ENCODE measurements at regions not wholly inside any gene's neighbourhood (a gene's known extent, or its start where the extent isn't known, plus 50 kb on each side); places are given as distances from the start of the nearest gene placed in this dataset.

DNA sequence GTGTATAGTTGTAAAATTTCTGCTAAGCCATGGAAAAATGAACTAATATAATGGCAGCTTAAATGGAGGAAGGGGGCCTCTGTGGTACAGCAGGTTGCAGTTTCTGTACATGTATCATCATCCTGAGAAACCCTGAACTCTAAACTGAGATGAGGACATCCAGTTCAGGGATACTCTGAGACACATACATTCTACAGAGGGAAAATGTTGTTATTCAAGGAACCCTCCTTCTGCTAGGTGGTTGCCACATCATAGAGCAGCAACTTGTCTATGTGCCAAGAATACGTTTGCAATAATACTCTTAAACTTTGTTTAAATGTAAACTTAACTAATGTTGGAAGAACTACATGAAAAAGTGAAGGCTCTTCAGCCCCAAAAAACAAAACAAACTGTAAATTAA, 1310.8 kb upstream of the WWC1 start:
- DNase-seq (ENCODE audit: low spot score), result no peak

DNA sequence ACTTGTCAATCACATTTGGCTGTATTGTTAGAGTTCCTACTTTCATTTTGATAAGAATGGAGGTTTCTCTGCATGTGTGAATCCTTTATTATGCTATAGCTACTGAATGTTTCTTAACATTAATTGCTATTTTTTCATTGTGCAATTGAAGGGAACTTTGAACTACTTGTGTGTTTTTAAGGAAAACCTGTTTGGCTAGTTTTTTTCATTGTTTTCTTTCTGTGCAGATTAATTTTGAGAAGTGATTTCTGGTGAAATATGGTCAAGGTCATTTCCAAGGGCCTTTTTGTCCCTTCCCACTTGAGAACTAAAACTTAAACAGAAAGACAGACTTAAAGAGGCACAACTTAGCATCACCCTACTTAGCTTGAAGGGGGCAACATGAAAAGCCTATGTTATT, 1309.2 kb upstream of the WWC1 start:
- DNase-seq (ENCODE audit: low spot score), result no peak

DNA sequence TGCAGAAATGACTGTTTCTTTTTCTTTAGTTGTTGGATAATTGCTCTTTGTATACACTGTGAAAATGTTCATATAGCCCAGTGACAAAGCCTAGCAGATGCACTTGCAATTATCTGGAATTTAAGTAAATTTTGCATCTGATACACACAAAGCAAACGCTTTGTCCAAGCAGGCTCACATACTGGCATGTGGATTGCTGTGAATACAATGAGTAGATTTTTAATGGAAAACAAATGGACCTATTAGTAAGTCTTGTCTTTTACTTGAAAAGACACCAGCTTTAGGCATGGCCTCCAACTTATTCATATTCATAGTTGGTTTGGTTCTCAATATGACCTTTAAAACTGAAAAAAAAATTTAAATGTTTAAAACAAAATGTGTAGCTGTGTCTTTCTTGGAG, 1299.8 kb upstream of the WWC1 start:
- DNase-seq (ENCODE audit: low spot score), result no peak

DNA sequence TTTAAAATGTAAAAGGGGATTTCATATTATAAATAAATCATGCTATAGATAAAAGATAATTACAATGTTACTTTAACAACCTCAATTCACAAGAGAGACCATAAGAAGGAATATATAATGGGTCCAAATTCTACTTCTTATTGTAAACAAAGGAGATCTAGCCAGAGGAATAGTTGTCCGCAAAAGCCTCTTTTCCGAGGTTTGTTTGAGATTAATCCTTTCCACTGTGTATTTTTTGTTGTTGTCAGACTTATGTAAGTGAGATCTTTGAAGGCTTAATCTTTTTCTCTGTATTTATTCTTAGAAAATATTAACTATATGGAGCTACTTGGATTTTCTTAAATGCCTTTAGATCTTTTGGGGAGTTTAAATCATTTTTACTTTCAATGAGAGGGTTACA, 1299.3 kb upstream of the WWC1 start:
- no peak for DNase-seq (ENCODE audit: low spot score)

DNA sequence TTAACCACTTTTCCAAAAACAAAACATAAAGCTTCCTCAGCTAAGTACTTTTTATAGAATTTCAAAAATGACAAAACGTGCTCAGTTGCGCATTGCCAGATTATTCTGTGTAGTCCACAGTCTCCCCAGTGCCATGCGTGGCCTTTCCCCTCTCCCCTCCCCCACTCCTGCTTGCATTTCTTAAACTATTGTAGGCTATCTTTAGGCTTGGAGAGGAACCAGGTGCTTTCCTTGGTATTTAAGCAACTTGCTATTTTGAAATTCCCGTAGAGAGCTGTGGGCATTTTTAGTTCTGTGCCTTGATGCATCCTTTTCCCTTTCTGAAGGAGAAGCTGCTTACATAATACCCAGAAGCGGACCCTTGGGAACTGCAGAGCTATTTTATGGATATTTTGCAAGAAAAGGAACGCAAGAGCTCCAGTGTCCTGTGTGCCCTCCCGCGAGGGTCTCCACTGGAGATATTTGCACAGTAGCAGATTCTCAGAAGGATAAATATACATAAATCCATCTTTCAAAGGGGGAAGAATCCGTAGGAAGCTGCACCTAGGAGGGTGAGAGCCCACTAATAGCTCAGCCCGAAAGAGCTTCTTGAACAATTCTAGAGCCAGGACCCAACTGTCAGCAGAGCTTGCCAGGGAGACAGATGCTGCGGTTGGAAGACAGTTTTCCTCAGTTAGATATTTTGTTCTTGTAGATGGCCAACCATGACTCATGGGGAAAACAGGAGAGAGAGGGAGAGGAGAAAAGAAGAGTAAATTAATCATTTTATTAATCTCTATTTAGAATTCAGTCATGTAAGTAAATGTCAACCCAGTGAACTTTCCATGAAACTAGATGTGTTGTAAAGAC, 1298.3 kb upstream of the WWC1 start:
- DNase-seq (ENCODE audit: low spot score), result no peak

DNA sequence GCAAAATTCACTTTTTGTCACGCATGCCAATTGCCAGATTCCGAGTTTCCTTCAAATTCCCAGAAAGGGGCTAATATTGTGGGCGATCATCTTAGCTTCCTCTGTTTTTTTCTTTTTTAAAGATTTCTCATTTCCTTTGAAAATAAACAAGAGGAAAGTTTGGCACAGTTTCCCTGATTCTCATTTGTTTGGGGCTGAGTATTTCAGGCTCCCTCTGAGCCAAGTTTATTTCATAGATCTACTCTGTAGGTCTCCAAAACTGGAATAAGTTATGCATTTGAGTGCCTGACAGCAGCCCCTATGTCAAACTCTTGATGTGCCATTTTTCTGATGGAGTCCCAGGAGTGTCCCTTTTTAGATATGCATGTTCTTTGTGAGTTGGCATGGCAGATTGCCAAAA, 1297.2 kb upstream of the WWC1 start:
- DNase-seq (ENCODE audit: low spot score), result no peak

DNA sequence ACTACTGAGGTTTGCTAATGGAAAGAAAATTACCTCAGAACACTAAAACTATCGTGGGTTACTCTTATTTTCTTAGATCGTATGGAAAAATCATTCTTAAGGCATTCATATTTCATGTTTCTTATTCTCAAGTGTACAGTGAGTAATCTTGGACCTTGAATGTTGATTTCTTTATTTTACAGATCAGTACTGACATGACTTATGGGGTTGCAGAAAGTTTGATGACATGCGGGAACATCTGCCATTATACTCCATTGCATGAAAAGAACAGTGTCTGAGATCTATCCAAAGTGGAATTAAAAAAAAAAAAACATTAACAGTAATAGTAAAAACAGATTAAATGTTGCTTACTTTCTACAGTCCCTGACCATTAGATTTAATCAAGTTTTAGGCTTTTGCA, 1290.2 kb upstream of the WWC1 start:
- no peak for DNase-seq (ENCODE audit: low spot score)

DNA sequence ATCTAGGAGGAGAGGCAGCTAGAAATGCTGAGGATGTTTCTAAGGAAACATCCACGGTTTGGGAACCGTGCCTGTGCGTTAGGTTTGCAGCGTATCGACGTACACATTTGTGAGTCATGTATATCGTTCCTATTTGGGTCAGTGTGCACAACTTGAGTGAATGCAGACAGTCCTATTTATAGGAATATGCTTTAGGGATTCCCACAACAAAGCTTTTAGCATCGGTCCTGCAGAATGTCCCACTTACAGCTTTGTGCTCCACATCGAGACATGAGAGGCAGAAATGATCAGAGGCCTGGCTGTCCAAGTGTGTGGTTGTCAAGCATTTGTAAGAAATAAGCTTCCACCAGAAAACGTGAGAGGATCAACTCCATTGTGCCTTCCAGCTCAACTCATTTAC, 1282.7 kb upstream of the WWC1 start:
- no peak for DNase-seq (ENCODE audit: low spot score)

DNA sequence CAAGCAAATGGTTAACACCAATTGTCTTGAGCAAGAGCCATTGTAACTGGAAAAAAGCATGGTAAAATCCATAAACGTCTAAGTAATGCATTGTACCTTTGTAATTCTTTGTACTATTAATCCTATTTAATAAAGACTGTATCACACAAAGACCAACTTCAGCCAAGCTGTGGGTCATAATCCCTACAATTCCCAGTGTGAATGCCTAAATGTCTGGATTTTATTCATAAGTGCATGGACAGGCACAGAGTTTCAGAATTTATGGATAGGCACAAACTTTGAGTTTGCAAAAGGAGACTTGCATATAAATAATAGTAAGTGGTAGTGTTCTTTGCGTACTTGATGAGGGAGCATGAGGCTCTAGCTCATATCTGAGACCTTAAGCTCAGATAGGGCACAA, 1280.2 kb upstream of the WWC1 start:
- DNase-seq (ENCODE audit: low spot score), result no peak

DNA sequence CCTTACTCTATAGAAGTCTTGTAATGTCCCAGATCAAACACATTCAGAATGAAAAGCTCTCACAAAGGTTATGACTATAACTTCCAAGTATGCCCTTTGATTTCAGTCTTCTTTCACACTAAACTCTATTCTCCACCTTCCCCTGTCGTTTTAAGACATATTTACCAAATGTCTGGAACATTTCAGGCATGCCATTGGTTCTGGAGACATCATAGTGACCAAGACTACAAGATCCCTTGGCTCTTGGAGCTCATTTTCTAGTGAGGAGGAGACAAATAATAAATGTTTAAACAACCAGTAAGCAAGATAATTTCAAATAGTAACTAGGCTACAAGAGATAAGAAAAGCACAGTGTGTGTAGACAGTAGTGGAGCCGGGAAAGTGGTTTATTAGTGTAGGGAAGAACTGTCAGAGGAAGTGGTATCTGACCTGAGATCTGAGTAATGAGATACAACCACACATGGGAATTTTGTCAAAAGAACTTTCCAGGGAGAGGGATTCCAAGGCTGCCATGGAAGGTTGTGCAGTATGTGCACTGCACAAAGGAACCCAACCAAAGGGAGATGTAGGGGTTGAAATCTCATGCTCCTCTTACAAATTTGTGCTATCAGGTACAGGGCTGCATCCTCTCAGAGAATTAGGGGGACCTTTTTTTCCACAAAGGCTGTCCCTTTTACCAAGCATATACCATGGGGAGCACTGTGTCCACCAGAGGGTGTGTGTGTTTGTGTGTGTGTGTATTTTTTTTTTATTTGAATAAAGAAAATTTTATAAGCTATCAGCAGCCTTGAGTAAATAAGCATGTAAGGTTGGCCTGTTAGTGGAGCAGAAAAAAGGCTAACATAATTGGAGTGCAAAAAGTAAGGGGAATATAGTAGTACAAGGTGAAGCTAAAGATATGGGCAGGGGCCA, 1279.1 kb upstream of the WWC1 start:
- no peak for DNase-seq (ENCODE audit: low spot score)

DNA sequence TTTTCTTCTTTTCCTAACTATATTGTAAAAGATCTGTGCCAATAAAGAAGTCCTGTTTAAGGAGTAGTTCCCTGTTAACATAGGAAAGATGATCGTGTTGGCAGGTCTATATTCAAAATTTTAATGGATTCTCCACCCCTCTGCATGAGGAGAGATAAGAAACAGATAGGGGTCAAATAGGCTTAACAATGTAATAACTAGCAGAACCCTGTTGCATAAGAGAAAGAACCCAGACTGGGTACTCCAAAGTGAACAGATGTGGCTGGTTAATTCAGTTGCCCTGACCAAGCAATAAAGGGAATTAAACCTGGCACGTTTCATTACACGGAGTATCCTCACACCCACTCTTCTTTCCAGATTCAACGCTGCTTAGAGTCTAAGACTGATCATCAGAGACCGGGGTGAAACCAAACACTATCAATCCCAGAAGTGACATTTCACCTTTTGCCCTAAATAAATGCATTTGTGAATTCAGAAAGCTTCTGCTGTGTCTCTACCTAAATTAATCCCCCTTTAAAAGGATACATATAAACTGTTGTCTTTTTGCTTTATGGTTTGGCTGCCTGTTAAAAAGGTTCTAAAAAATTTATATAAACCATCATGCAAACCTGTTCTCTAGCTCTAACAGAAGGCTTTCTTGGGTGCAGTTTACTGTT, 1276.9 kb upstream of the WWC1 start:
- no peak for DNase-seq (ENCODE audit: low spot score)

DNA sequence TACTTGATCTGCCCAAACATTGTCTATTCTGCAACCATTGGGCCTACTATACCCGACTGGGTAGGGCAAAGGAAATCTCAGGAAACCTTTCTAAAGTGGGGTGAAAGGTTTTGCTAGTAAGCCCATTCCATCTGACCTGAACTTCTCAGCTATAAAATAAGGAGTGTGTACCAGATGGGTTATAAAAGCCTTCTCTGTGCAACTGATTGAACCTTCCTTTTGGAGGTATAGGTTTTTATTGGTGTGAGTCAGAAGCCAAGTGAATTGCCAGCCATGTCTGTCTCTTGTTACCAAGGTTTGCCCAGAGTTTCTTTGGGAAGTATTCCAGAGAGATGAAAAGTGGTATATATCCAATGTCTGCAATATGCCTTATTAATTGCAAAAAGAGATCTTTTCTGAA, 1271.0 kb upstream of the WWC1 start:
- no peak for DNase-seq (ENCODE audit: low spot score)

DNA sequence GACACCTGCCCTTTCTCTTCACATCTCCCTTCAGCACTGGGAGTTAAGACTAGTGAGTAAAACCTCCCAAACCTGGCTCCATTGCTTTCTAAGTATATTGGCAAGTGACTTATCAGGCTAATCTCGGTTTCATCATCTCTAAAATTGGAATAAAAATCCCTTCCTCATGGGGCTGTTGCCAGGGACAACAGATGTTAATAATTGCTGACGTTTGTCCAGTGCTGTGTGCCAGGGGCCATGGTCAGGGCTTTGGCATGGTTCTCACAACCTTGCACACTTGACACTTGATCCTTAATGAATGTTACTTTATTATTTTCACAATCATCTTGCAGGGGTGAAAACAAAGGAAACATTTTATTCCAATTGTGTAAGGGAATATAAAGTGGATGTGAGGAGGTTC, 1262.0 kb upstream of the WWC1 start:
- DNase-seq (ENCODE audit: low spot score), result no peak

DNA sequence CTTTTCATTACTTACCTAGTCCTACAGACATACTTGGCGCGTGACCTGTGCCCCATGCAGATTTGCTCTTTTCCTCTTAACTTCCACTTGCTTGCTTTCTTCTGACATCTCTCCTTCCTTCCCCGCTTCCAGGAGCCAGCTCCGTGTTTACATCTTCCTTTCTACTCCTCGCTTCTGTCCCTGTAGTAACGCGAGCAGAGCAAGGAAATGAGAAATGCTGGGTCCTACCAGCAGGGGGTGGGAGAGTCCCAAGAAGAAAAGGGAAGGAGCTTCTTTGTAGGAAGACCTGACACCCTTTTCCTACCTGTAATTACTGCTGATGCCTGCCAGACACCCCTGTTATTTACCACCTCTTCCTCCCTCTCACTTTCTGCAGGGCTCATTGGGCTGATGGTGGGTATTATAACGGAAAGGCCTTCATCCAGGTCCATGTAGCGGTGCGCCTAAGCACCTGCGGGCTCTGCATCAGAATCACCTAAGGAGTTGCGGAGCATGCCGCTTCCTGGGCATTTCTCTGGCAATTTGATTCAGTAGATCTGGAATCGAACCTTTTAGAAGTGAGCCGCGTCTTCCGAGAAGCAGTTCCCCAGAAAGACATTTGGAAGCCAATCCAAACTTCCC, 1260.8 kb upstream of the WWC1 start:
- peak; percentile 15 for DNase-seq (ENCODE audit: low spot score)

DNA sequence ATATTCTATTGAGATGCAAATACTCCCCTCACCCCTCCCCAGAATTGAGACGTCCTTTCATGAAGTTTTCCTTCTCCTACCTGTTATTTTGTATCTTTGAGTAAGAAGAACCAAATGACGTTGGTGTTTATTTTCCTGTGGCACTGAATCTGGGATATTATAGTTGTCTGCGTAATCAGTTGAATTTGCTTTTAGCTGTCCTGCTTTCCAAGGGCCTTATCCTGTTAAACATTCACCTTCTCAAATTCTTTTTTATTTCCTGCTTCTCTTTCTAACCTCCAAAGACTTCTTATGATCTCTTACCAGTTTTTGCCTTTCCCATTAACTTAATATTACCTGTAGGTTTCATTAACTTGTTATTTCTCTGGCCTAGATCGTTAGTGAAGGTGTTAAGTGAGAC, 1254.9 kb upstream of the WWC1 start:
- DNase-seq (ENCODE audit: low spot score), result no peak

DNA sequence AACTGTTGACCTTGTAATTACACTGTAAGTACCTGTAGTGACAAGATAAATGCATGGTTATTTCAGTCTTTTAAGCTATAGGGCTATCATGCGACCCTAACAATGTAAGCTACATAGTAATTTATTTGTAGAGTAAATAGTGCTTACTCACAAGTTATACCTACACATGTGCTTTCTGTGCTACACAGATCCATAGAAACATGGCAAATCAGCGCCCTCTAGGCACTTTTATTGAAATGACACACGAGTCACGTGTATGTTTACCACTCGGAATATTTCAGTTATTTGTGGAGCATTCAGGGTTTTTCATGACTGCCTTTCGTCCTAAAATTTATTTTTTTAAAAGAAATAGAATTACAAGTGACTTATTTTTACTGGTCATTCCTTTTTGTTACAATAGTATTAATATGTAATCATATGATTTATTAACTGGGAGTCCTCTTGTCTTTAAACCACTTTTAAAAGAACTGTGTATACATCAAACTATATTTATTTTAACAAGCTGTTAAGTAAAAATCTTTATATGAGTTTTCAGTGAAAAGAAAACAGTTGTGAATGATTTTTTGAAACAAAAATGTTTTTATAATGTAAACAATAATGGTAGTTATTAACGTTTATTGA, 1242.3 kb upstream of the WWC1 start:
- DNase-seq (ENCODE audit: low spot score), result peak; percentile 13

DNA sequence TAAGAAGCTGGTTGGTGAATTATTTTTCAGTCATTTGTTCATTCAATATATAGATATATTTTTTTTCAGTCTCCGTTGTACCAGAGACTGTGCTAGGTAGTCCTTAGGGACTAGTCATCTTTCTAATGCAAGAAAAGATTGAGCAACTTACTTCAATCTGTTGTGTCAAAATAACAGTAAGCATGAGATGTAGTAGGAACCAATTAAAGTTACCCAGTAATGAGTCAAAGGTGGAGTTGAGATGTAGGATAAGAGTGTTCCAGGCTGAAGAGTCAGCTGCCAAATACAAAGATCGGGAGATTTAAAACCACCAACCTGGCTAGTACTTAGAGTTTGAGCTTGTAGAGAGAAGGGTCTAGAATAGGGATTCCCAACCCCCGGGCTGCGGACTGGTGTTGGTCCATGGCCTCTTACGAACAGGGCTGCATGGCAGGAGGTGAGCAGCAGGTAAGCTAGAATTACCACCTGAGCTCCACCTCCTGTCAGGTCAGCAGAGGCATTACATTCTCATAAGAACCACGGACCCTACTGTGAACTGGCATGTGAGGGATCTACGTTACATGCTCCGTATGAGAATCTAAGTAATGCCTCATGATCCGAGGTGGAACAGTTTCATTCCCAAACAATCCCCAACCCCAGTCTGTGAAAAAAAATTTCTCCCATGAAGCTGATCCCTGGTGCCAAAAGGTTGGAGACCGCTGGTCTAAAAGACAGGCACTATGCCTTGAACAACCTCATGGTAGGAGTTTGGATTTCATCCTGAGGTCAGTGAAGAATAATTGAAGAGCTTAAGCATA, 1241.5 kb upstream of the WWC1 start:
- no peak for DNase-seq (ENCODE audit: low spot score)

DNA sequence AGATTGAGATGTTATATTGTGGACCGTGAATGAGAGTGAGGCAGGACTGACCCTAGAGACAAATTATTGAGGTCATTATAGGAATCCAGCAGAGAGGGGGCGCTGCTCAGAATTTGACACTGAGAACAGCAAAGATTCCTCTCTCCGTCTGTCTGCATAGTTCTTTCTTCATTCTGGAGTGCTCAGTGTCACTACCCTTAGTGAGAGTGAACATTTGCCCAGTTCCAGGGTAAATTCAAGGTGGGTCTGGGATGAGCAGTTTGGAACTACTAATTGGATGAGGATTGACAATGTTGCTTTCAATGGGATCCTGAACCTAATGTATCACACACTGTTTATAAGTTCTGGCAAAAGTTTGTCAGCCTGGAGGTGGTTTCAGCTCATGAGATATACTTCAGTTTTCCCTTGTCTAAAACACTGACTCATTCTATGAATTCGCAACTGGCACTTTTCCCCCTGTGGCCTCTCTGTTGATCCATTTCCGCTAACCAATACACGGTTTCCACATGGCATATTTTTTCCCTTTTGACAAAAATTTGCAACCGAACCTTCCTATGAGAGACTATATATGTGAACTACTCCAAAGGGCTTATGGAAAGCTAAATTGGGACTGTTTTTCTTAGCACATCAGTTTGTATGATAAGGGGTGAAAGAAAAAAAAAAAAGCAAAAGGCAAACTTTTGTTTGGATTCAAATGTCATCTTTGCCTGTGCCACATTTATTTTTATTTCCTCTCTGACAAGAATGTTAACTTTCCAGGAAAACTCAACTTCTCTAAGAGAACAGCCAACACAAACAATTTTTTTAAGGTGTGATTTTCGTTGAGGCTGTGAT, 1240.7 kb upstream of the WWC1 start:
- no peak for DNase-seq (ENCODE audit: low spot score)

DNA sequence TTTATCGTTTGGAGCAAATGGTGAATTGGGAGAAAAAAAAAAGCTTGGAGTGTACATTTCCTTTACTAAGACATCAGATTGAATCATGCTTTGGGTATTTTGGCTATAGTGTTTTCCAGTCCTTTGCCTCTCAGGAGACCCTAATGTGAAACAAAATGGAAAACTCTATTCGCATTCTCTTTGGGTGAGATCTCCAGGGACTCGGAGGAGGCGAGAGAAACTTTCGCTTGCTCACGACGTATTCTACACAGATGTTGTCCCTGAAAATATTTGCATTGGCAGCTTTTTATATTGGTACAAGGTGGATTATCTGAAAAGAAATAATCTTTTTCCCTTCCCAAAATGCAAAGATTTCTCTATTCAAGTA, 1240.1 kb upstream of the WWC1 start:
- no peak for DNase-seq (ENCODE audit: low spot score)

DNA sequence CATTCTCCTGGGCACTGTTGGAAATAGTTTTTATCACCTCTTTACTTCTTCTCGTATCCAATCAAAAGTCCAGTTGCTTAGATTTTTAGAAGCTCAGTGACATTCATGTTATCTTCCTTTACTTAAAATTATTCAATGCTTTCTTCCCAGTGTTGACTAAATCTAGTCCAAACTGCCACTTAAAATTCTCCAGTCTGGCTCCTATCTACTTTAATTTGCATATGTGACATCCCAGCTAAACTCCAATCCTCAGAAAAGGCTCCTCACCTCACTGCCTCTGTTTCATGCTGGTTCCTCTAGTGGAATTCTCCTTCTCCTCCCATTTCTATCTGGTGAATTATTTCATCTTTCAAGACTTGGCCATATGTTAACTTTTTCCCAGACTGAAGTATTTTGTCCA, 1238.7 kb upstream of the WWC1 start:
- no peak for DNase-seq (ENCODE audit: low spot score)

All from HuH-7.5 (cell line).